K562 (cell line): ENCODE measurements at regions not wholly inside any gene's neighbourhood (a gene's known extent, or its start where the extent isn't known, plus 50 kb on each side); places are given as distances from the start of the nearest gene placed in this dataset.

Experiments
- ATAC-seq: fragments of 200-7000 bp; cut with Tn5 transposase; 3 replicates; pipeline ENCODE4 v1.9.1; 2020; ENCODE audit warnings: moderate library complexity
- BruUV-seq: library from RNA; stranded (reverse); fragments of 400-500 nt; replicated peaks from 2 replicates; lab custom pipeline; 2021; lab: Mats Ljungman, UMichigan
- CTCF ChIA-PET: fragments of 300-600 bp; formaldehyde crosslinking; extraction: SDS; loops from one replicate; lab custom pipeline; 2021; ENCODE audit warnings: low intra/inter-chr PET ratio; lab: Yijun Ruan, JAX
- POLR2A ChIA-PET: fragments of 300-600, 350-650 bp; sonication (Branson Sonifier 250); formaldehyde crosslinking; extraction: SDS; loops from one replicate; lab custom pipeline; 2021; ENCODE audit warnings: antibody characterized with exemption, inconsistent platforms; lab: Yijun Ruan, JAX
- DNase-seq, 4 experiments: peaks; one replicate each; pipeline versions ENCODE4 v3.0.0 to v3.0.0-alpha.2; 2011 to 2018; ENCODE audit warnings: low spot score in 3 of 4, mixed read lengths in 3 of 4; ENCODE audit errors: extremely low read depth in 1 of 4
- FAIRE-seq: peaks from 2 replicates; lab custom pipeline; 2011; peaks lifted over from hg19 to GRCh38; lab: Jason Lieb, UNC
- H2AFZ ChIP-seq: 2 replicates; pipeline ENCODE4 v1.6.0; 2011; ENCODE audit warnings: low read depth, low read length, control low read depth, inconsistent platforms
- H3K27ac ChIP-seq: fragments of 200-600 bp; 3 replicates; pipeline ENCODE4 v1.8.0; 2011; ENCODE audit warnings: low read depth, mild to moderate bottlenecking, control low read depth, inconsistent platforms, low read length, moderate library complexity, mixed read lengths; ENCODE audit errors: extremely low read depth
- H3K27me3 ChIP-seq, 2 experiments: fragments of 300-600 bp in 1 of 2; 2 replicates in 1 of 2; 3 replicates in 1 of 2; pipeline versions ENCODE4 v1.6.0 to v1.8.0; 2011; ENCODE audit warnings: inconsistent platforms in 2 of 2, low read length in 2 of 2, mild to moderate bottlenecking in 1 of 2, mixed read lengths in 1 of 2, moderate library complexity in 1 of 2; ENCODE audit not compliant: control insufficient read depth in 2 of 2, insufficient read depth in 2 of 2
- H3K36me3 ChIP-seq: fragments of 300-600 bp; 3 replicates; pipeline ENCODE4 v1.8.0; 2011; ENCODE audit warnings: mild to moderate bottlenecking, low read length, inconsistent platforms; ENCODE audit not compliant: control insufficient read depth, insufficient read depth
- H3K4me1 ChIP-seq, 2 experiments: fragments of 200-600 bp in 1 of 2; replicated peaks in 1 of 2; 2 replicates in 1 of 2; 3 replicates in 1 of 2; pipeline versions ENCODE4 v1.5.1 to v1.8.0; 2011; ENCODE audit warnings: inconsistent platforms in 2 of 2, low read length in 2 of 2, mild to moderate bottlenecking in 1 of 2, mixed read lengths in 1 of 2, moderate library complexity in 1 of 2; ENCODE audit not compliant: control insufficient read depth in 2 of 2, insufficient read depth in 2 of 2
- H3K4me2 ChIP-seq: 2 replicates; pipeline ENCODE4 v1.6.1; 2011; ENCODE audit warnings: low read length, control low read depth, inconsistent platforms, mixed read lengths; ENCODE audit not compliant: insufficient read depth
- H3K4me3 ChIP-seq: fragments of 200-600 bp; sonication (generic), shearing (Covaris generic); 2 replicates; pipeline ENCODE4 v1.5.1; 2016; ENCODE audit warnings: control low read depth, inconsistent platforms
- H3K79me2 ChIP-seq: fragments of 200-600 bp; 3 replicates; pipeline ENCODE4 v1.8.0; 2011; ENCODE audit warnings: low read length, inconsistent platforms; ENCODE audit not compliant: control insufficient read depth, insufficient read depth
- H3K9ac ChIP-seq, 2 experiments: 2 replicates each; pipeline versions ENCODE4 v1.6.0 to v1.6.1; 2011; ENCODE audit warnings: low read depth in 2 of 2, low read length in 2 of 2, control low read depth in 1 of 2, inconsistent platforms in 1 of 2, mild to moderate bottlenecking in 1 of 2, mixed read lengths in 1 of 2; ENCODE audit not compliant: insufficient read depth in 1 of 2
- H3K9me1 ChIP-seq: one replicate; pipeline ENCODE4 v1.6.0; 2011; ENCODE audit warnings: inconsistent platforms, mild to moderate bottlenecking, low read length, moderate library complexity; ENCODE audit not compliant: control insufficient read depth, insufficient read depth
- H3K9me3 ChIP-seq: replicated peaks from 2 replicates; pipeline ENCODE4 v1.5.1; 2011; ENCODE audit warnings: low read depth, low read length, inconsistent platforms; ENCODE audit not compliant: control insufficient read depth, insufficient read depth
- H4K20me1 ChIP-seq: replicated peaks from 2 replicates; pipeline ENCODE4 v1.6.1; 2011; ENCODE audit warnings: low read length, inconsistent platforms, mixed read lengths; ENCODE audit not compliant: control insufficient read depth, insufficient read depth
- ARID1B ChIP-seq: fragments of 450-650 bp; IDR thresholded peaks from 2 replicates; pipeline ENCODE4 v1.6.1; 2016; ENCODE audit warnings: antibody characterized with exemption, mild to moderate bottlenecking, inconsistent platforms
- DACH1 ChIP-seq: fragments of 450-650 bp; IDR thresholded peaks from 2 replicates; pipeline ENCODE4 v1.6.1; 2018; ENCODE audit not compliant: partially characterized antibody
- E4F1 ChIP-seq: fragments of 250-450 bp; sonication (Bioruptor Pico); IDR thresholded peaks from 2 replicates; pipeline ENCODE4 v1.5.0; 2021; ENCODE audit warnings: mild to moderate bottlenecking, borderline replicate concordance
- ETS2 ChIP-seq: IDR thresholded peaks from 2 replicates; pipeline ENCODE4 v1.6.1; 2016; ENCODE audit warnings: borderline replicate concordance, missing genetic modification characterization, mild to moderate bottlenecking, moderate library complexity, missing compliant biosample characterization; ENCODE audit not compliant: poor library complexity, severe bottlenecking
- NBN ChIP-seq: fragments of 450-650 bp; IDR thresholded peaks from 2 replicates; pipeline ENCODE4 v1.6.1; 2016; ENCODE audit warnings: low read depth, mild to moderate bottlenecking
- PHF8 ChIP-seq: fragments of 200-600 bp; sonication (generic); IDR thresholded peaks from 2 replicates; pipeline ENCODE4 v1.6.1; 2012; ENCODE audit warnings: mixed run types, mild to moderate bottlenecking, inconsistent platforms, low read length, moderate library complexity, borderline replicate concordance
- RBBP5 ChIP-seq: fragments of 200-600 bp; sonication (generic); IDR thresholded peaks from 2 replicates; pipeline ENCODE4 v1.6.1; 2012; ENCODE audit warnings: borderline replicate concordance, mild to moderate bottlenecking, low read length, control low read depth, inconsistent platforms; ENCODE audit not compliant: insufficient read depth, poor library complexity, severe bottlenecking
- RREB1 ChIP-seq: fragments of 250-450 bp; sonication (Bioruptor Pico); IDR thresholded peaks from 2 replicates; pipeline ENCODE4 v1.4.0; 2020
- TCF7 ChIP-seq: sonication (generic); IDR thresholded peaks from 2 replicates; pipeline ENCODE4 v1.6.1; 2016; ENCODE audit warnings: antibody characterized with exemption, borderline replicate concordance
- ZNF175 ChIP-seq: fragments of 200-800 bp; sonication (Bioruptor generic); IDR thresholded peaks from 2 replicates; pipeline ENCODE4 v1.6.1; 2016; ENCODE audit warnings: low read depth, mild to moderate bottlenecking, missing genetic modification characterization, missing compliant biosample characterization
- ZNF717 ChIP-seq: fragments of 250-450 bp; sonication (Bioruptor Pico); IDR thresholded peaks from 2 replicates; pipeline ENCODE4 v1.5.0; 2021
- ZNF778 ChIP-seq: fragments of 450-650 bp; formaldehyde crosslinking; IDR thresholded peaks from 2 replicates; pipeline ENCODE4 v1.4.0; 2020; ENCODE audit warnings: mild to moderate bottlenecking, moderate library complexity
- WGBS: fragments of 100-300 bp; shearing (Covaris generic); methylation state at CpG from one replicate; pipeline ENCODE4 v1.1.6; 2016; ENCODE audit warnings: low coverage, mixed read lengths; ENCODE audit not compliant: insufficient coverage; ENCODE audit errors: missing lambda C conversion rate; 5-methylcytosine and 5-hydroxymethylcytosine counted together
- in situ Hi-C: fragments of 300-500 bp; cut with MboI; formaldehyde crosslinking; loops from 4 replicates; pipeline ENCODE4 v1.15.0; 2018; ENCODE audit warnings: inconsistent platforms, mixed read lengths
- intact Hi-C: fragments of 100-400 bp; cut with micrococcal nuclease; formaldehyde crosslinking; loops from 2 replicates; pipeline ENCODE4 v1.14.2; 2022

- TF ChIP-seq PHF8 = no peak
- TF ChIP-seq ZNF778 (CRISPR knock-in tag) = no peak
- TF ChIP-seq ZNF175 (CRISPR knock-in tag) = no peak
- no peak for TF ChIP-seq ARID1B
Observed at GRCh38 chr12:11973396-11973795, 97.3 kb upstream of the BCL2L14 start (continued).

- no TSS peak for BruUV-seq
- CTCF ChIA-PET = no interaction called here
- TF ChIP-seq NBN (no peak), PHF8 (no peak), RBBP5 (no peak), TCF7 (no peak), ZNF717 (CRISPR knock-in tag) (no peak), ETS2 (no peak), E4F1 (CRISPR knock-in tag) (no peak), RREB1 (CRISPR knock-in tag) (no peak), DACH1 (no peak)
Observed at GRCh38 chr12:11976005-11976404, 94.7 kb upstream of the BCL2L14 start.

More at GRCh38 chr12:11976005-11976404, 94.7 kb upstream of the BCL2L14 start:
- no peak for ATAC-seq
- in situ Hi-C loops (no loop called here), intact Hi-C loops (no loop called here)
- no peaks in the 10 kb centered on the region for H3K79me2 ChIP-seq
- 7% methylated on average over 4 of the region's 4 CpGs for WGBS
- POLR2A ChIA-PET = interaction anchor here (1.2 to 1.6 kb wide), 2 partner anchors 15 to 18 kb away, joined by 3 to 4 read pairs; no protein-coding TSS in a partner anchor
- FAIRE-seq = no peak
- no peak overlapping the region for H3K9ac ChIP-seq
- no peaks in the 10 kb centered on the region for H3K36me3 ChIP-seq
- no peak for DNase-seq
- H2AFZ ChIP-seq = no peak overlapping the region
- H3K4me2 ChIP-seq = no peak overlapping the region
- no peaks in the 10 kb centered on the region for H3K9me3 ChIP-seq
- H3K4me1 ChIP-seq = no peaks in the 10 kb centered on the region
- no peaks in the 10 kb centered on the region for H3K9me1 ChIP-seq
- H4K20me1 ChIP-seq = no peaks in the 10 kb centered on the region
- H3K27me3 ChIP-seq = peaks cover 2 to 17% of the 10 kb centered on the region in 2 experiments; a peak in 3 of 5 replicates
- no peak overlapping the region for H3K27ac ChIP-seq
- H3K4me3 ChIP-seq = no peak overlapping the region
